GM12878 (cell line): ENCODE measurements at regions not wholly inside any gene's neighbourhood (a gene's known extent, or its start where the extent isn't known, plus 50 kb on each side); places are given as distances from the start of the nearest gene placed in this dataset.

Experiments used
- BMI1 ChIP-seq: fragments of 450-650 bp; IDR thresholded peaks from 2 replicates; pipeline ENCODE4 v1.6.1; 2016; ENCODE audit warnings: mild to moderate bottlenecking, moderate library complexity, borderline replicate concordance
- CHD2 ChIP-seq: IDR thresholded peaks from 2 replicates; pipeline ENCODE4 v1.6.1; 2011; ENCODE audit warnings: low read depth, low read length, improper control_type of control experiment, borderline replicate concordance
- CREB1 ChIP-seq: IDR thresholded peaks from 2 replicates; pipeline ENCODE4 v1.6.1; 2012; ENCODE audit warnings: low read depth, mild to moderate bottlenecking, inconsistent platforms
- EP300 ChIP-seq, 2 experiments: fragments of 150-350 bp in 1 of 2; IDR thresholded peaks; 2 replicates each; pipeline ENCODE4 v1.6.1; 2011 to 2012; ENCODE audit warnings: low read depth in 2 of 2, low read length in 2 of 2, borderline replicate concordance in 1 of 2, improper control_type of control experiment in 1 of 2, inconsistent platforms in 1 of 2; ENCODE audit not compliant: control insufficient read depth in 1 of 2
- NBN ChIP-seq: fragments of 450-650 bp; IDR thresholded peaks from 2 replicates; pipeline ENCODE4 v1.6.1; 2016
- POLR2AphosphoS5 ChIP-seq: IDR thresholded peaks from 2 replicates; pipeline ENCODE4 v1.6.1; 2011; ENCODE audit warnings: mild to moderate bottlenecking, low read length, inconsistent platforms
- TF ChIP-seq, protein P1 (sequence below): fragments of 450-650 bp; IDR thresholded peaks from 2 replicates; pipeline ENCODE4 v1.6.1; 2018; ENCODE audit warnings: borderline replicate concordance, mild to moderate bottlenecking; ENCODE audit not compliant: partially characterized antibody
- TF ChIP-seq, protein P2 (sequence below), 3 experiments: IDR thresholded peaks in 2 of 3; conservative IDR thresholded peaks in 1 of 3; 2 replicates each; pipeline ENCODE4 v1.5.1; 2011; ENCODE audit warnings: low read depth in 3 of 3, low read length in 3 of 3, mild to moderate bottlenecking in 3 of 3, control low read depth in 2 of 3, moderate library complexity in 2 of 3, inconsistent platforms in 1 of 3, mixed read lengths in 1 of 3; ENCODE audit not compliant: control insufficient read depth in 2 of 3, insufficient read depth in 1 of 3; ENCODE audit errors: extremely low read depth in 1 of 3

DNA sequence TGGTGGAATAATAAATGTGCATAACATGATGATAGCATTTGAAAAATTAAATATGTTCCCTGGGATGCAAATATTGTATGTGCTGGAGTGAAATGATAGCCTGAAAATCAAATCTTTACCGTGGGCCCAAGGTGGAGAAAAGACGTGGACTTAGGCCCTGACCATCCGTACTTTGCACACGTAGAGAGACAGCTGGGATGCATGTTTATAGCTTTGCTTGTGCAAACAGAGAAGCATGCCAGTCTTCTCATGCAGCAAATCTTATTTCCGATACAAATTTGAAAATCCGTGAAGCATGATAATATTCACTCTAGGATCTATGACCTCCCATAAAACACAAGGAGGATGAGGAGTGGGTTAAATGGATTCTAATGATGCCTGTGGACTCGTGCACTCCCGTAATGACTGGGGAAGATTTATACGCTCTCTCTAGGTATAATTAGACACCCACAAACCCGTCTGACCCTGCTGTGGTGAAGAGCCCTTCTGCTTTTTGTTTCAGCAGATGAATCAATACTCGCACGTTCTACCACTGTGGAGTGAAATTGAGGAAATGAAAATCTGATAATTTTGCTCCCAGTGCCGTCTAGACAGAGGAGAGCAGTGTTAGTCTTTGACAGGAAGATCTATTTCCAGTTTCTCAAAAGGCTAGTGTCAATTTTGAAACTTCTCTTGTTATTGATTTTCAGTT lies 810.3 kb upstream of the SALL3 start:
- no peak for TF ChIP-seq EP300 (IDR thresholded peaks at IDR 0.05; ENCODE audit: borderline replicate concordance in 1 of 2, control insufficient read depth in 1 of 2, low read depth in 2 of 2, low read length in 2 of 2)
- TF ChIP-seq POLR2AphosphoS5 = no peak
- TF ChIP-seq, protein P1, sequence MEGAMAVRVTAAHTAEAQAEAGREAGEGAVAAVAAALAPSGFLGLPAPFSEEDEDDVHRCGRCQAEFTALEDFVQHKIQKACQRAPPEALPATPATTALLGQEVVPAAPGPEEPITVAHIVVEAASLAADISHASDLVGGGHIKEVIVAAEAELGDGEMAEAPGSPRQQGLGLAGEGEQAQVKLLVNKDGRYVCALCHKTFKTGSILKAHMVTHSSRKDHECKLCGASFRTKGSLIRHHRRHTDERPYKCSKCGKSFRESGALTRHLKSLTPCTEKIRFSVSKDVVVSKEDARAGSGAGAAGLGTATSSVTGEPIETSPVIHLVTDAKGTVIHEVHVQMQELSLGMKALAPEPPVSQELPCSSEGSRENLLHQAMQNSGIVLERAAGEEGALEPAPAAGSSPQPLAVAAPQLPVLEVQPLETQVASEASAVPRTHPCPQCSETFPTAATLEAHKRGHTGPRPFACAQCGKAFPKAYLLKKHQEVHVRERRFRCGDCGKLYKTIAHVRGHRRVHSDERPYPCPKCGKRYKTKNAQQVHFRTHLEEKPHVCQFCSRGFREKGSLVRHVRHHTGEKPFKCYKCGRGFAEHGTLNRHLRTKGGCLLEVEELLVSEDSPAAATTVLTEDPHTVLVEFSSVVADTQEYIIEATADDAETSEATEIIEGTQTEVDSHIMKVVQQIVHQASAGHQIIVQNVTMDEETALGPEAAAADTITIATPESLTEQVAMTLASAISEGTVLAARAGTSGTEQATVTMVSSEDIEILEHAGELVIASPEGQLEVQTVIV = no peak
- TF ChIP-seq, protein P2, sequence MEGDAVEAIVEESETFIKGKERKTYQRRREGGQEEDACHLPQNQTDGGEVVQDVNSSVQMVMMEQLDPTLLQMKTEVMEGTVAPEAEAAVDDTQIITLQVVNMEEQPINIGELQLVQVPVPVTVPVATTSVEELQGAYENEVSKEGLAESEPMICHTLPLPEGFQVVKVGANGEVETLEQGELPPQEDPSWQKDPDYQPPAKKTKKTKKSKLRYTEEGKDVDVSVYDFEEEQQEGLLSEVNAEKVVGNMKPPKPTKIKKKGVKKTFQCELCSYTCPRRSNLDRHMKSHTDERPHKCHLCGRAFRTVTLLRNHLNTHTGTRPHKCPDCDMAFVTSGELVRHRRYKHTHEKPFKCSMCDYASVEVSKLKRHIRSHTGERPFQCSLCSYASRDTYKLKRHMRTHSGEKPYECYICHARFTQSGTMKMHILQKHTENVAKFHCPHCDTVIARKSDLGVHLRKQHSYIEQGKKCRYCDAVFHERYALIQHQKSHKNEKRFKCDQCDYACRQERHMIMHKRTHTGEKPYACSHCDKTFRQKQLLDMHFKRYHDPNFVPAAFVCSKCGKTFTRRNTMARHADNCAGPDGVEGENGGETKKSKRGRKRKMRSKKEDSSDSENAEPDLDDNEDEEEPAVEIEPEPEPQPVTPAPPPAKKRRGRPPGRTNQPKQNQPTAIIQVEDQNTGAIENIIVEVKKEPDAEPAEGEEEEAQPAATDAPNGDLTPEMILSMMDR (IDR thresholded peaks at IDR 0.05 in 2 of 3, conservative IDR thresholded peaks at IDR 0.05 in 1 of 3; ENCODE audit: control insufficient read depth in 2 of 3, extremely low read depth in 1 of 3, insufficient read depth in 1 of 3, low read depth in 3 of 3, low read length in 3 of 3) = no peak
- no peak for TF ChIP-seq CREB1
- no peak for TF ChIP-seq BMI1
- TF ChIP-seq CHD2 = no peak
- no peak for TF ChIP-seq NBN
